Activated naive CD8-positive, alpha-beta T cell treated with anti-CD3 and anti-CD28 coated beads, Interleukin-2, amount 10 ng/mL, durations not matched to agents 7 days and 5 days (primary cell): ENCODE measurements at regions not wholly inside any gene's neighbourhood (a gene's known extent, or its start where the extent isn't known, plus 50 kb on each side); places are given as distances from the start of the nearest gene placed in this dataset.

Experiments used
- ATAC-seq: fragments of 150-1000 bp; cut with Tn5 transposase; one replicate; pipeline ENCODE4 v1.10.0; 2021; ENCODE audit warnings: low read depth, moderate library complexity
- POLR2A ChIA-PET: fragments of 350-600 bp; sonication (Branson Sonifier 250); formaldehyde crosslinking; loops from one replicate; lab custom pipeline; 2021; ENCODE audit warnings: antibody characterized with exemption; lab: Charles Lee
- DNase-seq: peaks from one replicate; pipeline ENCODE4 v3.0.0; 2021
- H3K27ac Mint-ChIP-seq: one replicate; pipeline ENCODE4 v1.8.0; 2022; ENCODE audit warnings: mild to moderate bottlenecking, mixed read lengths
- H3K27me3 Mint-ChIP-seq: one replicate; pipeline ENCODE4 v1.8.0; 2022; ENCODE audit warnings: mild to moderate bottlenecking, moderate library complexity, mixed read lengths
- H3K36me3 Mint-ChIP-seq: one replicate; pipeline ENCODE4 v1.8.0; 2021; ENCODE audit warnings: mild to moderate bottlenecking, mixed read lengths
- H3K4me1 Mint-ChIP-seq: one replicate; pipeline ENCODE4 v1.8.0; 2021; ENCODE audit warnings: mixed read lengths
- H3K4me3 Mint-ChIP-seq: one replicate; pipeline ENCODE4 v1.8.0; 2022; ENCODE audit warnings: mild to moderate bottlenecking, moderate library complexity, mixed read lengths
- H3K9me3 Mint-ChIP-seq: one replicate; pipeline ENCODE4 v1.8.0; 2021; ENCODE audit warnings: mixed read lengths

GRCh38 chr6:77341058-77341986 lies 122.0 kb downstream of the HTR1B start:
- Mint-ChIP-seq H3K9me3 (no peaks in the 10 kb centered on the region), H3K27ac (no peak overlapping the region), H3K4me1 (no peaks in the 10 kb centered on the region), H3K4me3 (no peak overlapping the region), H3K36me3 (no peaks in the 10 kb centered on the region), H3K27me3 (no peaks in the 10 kb centered on the region)
- ATAC-seq (no peak), DNase-seq (no peak)
- POLR2A ChIA-PET = no interaction called here

- Mint-ChIP-seq H3K27me3 (no peaks in the 10 kb centered on the region), H3K27ac (no peak overlapping the region), H3K36me3 (no peaks in the 10 kb centered on the region), H3K9me3 (no peaks in the 10 kb centered on the region), H3K4me1 (no peaks in the 10 kb centered on the region), H3K4me3 (no peak overlapping the region)
- no peak for DNase-seq
- no peak for ATAC-seq
- POLR2A ChIA-PET = no interaction called here
Measured at GRCh38 chr6:77340331-77340730, 123.0 kb downstream of the HTR1B start.

GRCh38 chr6:77339926-77340325 lies 123.4 kb downstream of the HTR1B start:
- no peaks in the 10 kb centered on the region for H3K36me3 Mint-ChIP-seq
- no peak overlapping the region for H3K27ac Mint-ChIP-seq
- POLR2A ChIA-PET = no interaction called here
- no peaks in the 10 kb centered on the region for H3K4me1 Mint-ChIP-seq
- no peak for ATAC-seq
- H3K9me3 Mint-ChIP-seq = no peaks in the 10 kb centered on the region
- H3K27me3 Mint-ChIP-seq = no peaks in the 10 kb centered on the region
- H3K4me3 Mint-ChIP-seq = no peak overlapping the region
- DNase-seq = no peak

- no peak for DNase-seq
- Mint-ChIP-seq H3K27ac (no peak overlapping the region), H3K4me1 (no peaks in the 10 kb centered on the region), H3K9me3 (no peaks in the 10 kb centered on the region), H3K36me3 (no peaks in the 10 kb centered on the region), H3K27me3 (no peaks in the 10 kb centered on the region), H3K4me3 (no peak overlapping the region)
- no peak for ATAC-seq
- POLR2A ChIA-PET = no interaction called here
Measured at GRCh38 chr6:77337392-77337791, 125.9 kb downstream of the HTR1B start.

GRCh38 chr6:77334093-77334492 lies 129.2 kb downstream of the HTR1B start:
- no peaks in the 10 kb centered on the region for H3K4me1 Mint-ChIP-seq
- no peaks in the 10 kb centered on the region for H3K36me3 Mint-ChIP-seq
- no peak for DNase-seq
- no peak overlapping the region for H3K4me3 Mint-ChIP-seq
- no peaks in the 10 kb centered on the region for H3K27me3 Mint-ChIP-seq
- H3K27ac Mint-ChIP-seq = no peak overlapping the region
- POLR2A ChIA-PET = no interaction called here
- no peaks in the 10 kb centered on the region for H3K9me3 Mint-ChIP-seq
- no peak for ATAC-seq

GRCh38 chr6:77332915-77333623 lies 130.2 kb downstream of the HTR1B start:
- DNase-seq (no peak), ATAC-seq (no peak)
- POLR2A ChIA-PET = no interaction called here
- Mint-ChIP-seq H3K27ac (no peak overlapping the region), H3K27me3 (no peaks in the 10 kb centered on the region), H3K36me3 (no peaks in the 10 kb centered on the region), H3K4me3 (no peak overlapping the region), H3K4me1 (no peaks in the 10 kb centered on the region), H3K9me3 (no peaks in the 10 kb centered on the region)

- POLR2A ChIA-PET = no interaction called here
- Mint-ChIP-seq H3K36me3 (no peaks in the 10 kb centered on the region), H3K27ac (no peak overlapping the region), H3K4me1 (no peaks in the 10 kb centered on the region), H3K27me3 (no peaks in the 10 kb centered on the region), H3K4me3 (no peak overlapping the region), H3K9me3 (peaks cover 3% of the 10 kb centered on the region)
- ATAC-seq = no peak
- no peak for DNase-seq
Measured at GRCh38 chr6:77326711-77327110, 136.6 kb downstream of the HTR1B start.

- DNase-seq = no peak
- Mint-ChIP-seq H3K27me3 (no peaks in the 10 kb centered on the region), H3K36me3 (no peaks in the 10 kb centered on the region), H3K9me3 (peaks cover 3% of the 10 kb centered on the region), H3K4me3 (no peak overlapping the region), H3K27ac (no peak overlapping the region), H3K4me1 (no peaks in the 10 kb centered on the region)
- POLR2A ChIA-PET = no interaction called here
- ATAC-seq = no peak
Measured at GRCh38 chr6:77326029-77326428, 137.3 kb downstream of the HTR1B start.

GRCh38 chr6:77324866-77325265 lies 138.4 kb downstream of the HTR1B start:
- Mint-ChIP-seq H3K27me3 (no peaks in the 10 kb centered on the region), H3K4me1 (no peaks in the 10 kb centered on the region), H3K9me3 (peaks cover 3% of the 10 kb centered on the region), H3K36me3 (no peaks in the 10 kb centered on the region), H3K4me3 (no peak overlapping the region), H3K27ac (no peak overlapping the region)
- POLR2A ChIA-PET = no interaction called here
- DNase-seq (no peak), ATAC-seq (no peak)

- DNase-seq = no peak
- no peaks in the 10 kb centered on the region for H3K27me3 Mint-ChIP-seq
- no peaks in the 10 kb centered on the region for H3K4me1 Mint-ChIP-seq
- H3K4me3 Mint-ChIP-seq = no peak overlapping the region
- H3K36me3 Mint-ChIP-seq = no peaks in the 10 kb centered on the region
- ATAC-seq = no peak
- POLR2A ChIA-PET = no interaction called here
- no peak overlapping the region for H3K27ac Mint-ChIP-seq
- peaks cover 3% of the 10 kb centered on the region for H3K9me3 Mint-ChIP-seq
Measured at GRCh38 chr6:77322604-77323003, 140.7 kb downstream of the HTR1B start.

- H3K9me3 Mint-ChIP-seq = peaks cover 3% of the 10 kb centered on the region
- no peak overlapping the region for H3K27ac Mint-ChIP-seq
- DNase-seq (no peak), ATAC-seq (no peak)
- POLR2A ChIA-PET = no interaction called here
- no peak overlapping the region for H3K4me3 Mint-ChIP-seq
- no peaks in the 10 kb centered on the region for H3K4me1 Mint-ChIP-seq
- no peaks in the 10 kb centered on the region for H3K36me3 Mint-ChIP-seq
- H3K27me3 Mint-ChIP-seq = no peaks in the 10 kb centered on the region
Measured at GRCh38 chr6:77318256-77318655, 145.0 kb downstream of the HTR1B start.

- H3K4me3 Mint-ChIP-seq = no peak overlapping the region
- DNase-seq = no peak
- POLR2A ChIA-PET = no interaction called here
Measured at GRCh38 chr6:77313595-77313994, 149.7 kb downstream of the HTR1B start.

GRCh38 chr6:77299931-77300330 lies 163.4 kb downstream of the HTR1B start:
- no peaks in the 10 kb centered on the region for H3K9me3 Mint-ChIP-seq

More at GRCh38 chr6:77313595-77313994, 149.7 kb downstream of the HTR1B start:
- Mint-ChIP-seq H3K9me3 (no peaks in the 10 kb centered on the region), H3K36me3 (no peaks in the 10 kb centered on the region), H3K4me1 (no peaks in the 10 kb centered on the region), H3K27me3 (no peaks in the 10 kb centered on the region), H3K27ac (no peak overlapping the region)
- ATAC-seq = no peak

GRCh38 chr6:77298283-77298682 lies 165.0 kb downstream of the HTR1B start:
- ATAC-seq = no peak
- H3K9me3 Mint-ChIP-seq = no peaks in the 10 kb centered on the region

More at GRCh38 chr6:77299931-77300330, 163.4 kb downstream of the HTR1B start:
- no peak overlapping the region for H3K4me3 Mint-ChIP-seq
- ATAC-seq (no peak), DNase-seq (no peak)
- H3K4me1 Mint-ChIP-seq = no peaks in the 10 kb centered on the region
- no peaks in the 10 kb centered on the region for H3K27me3 Mint-ChIP-seq
- no peak overlapping the region for H3K27ac Mint-ChIP-seq
- POLR2A ChIA-PET = no interaction called here
- no peaks in the 10 kb centered on the region for H3K36me3 Mint-ChIP-seq

More at GRCh38 chr6:77298283-77298682, 165.0 kb downstream of the HTR1B start:
- DNase-seq = no peak
- Mint-ChIP-seq H3K27me3 (no peaks in the 10 kb centered on the region), H3K36me3 (no peaks in the 10 kb centered on the region), H3K27ac (no peak overlapping the region), H3K4me3 (no peak overlapping the region), H3K4me1 (no peaks in the 10 kb centered on the region)
- POLR2A ChIA-PET = no interaction called here
